Stomach (tissue), 4 donors: ENCODE measurements at regions not wholly inside any gene's neighbourhood (a gene's known extent, or its start where the extent isn't known, plus 50 kb on each side); places are given as distances from the start of the nearest gene placed in this dataset.

Experiments used
- POLR2AphosphoS5 ChIP-seq, 3 donors: sonication (generic); formaldehyde crosslinking; IDR thresholded peaks; one replicate each; pipeline ENCODE4 v1.6.1; 2016; ENCODE audit warnings: antibody characterized with exemption in 3 of 3
- TF ChIP-seq, protein P1 (sequence below), 7 experiments: fragments of 450-650 bp in 4 of 7; fragments of 200-600 bp in 3 of 7; sonication (generic) in 3 of 7; IDR thresholded peaks; one replicate each; pipeline ENCODE4 v1.5.1; 2016 to 2019; ENCODE audit warnings: antibody characterized with exemption in 7 of 7, control low read depth in 2 of 7, mild to moderate bottlenecking in 1 of 7

DNA sequence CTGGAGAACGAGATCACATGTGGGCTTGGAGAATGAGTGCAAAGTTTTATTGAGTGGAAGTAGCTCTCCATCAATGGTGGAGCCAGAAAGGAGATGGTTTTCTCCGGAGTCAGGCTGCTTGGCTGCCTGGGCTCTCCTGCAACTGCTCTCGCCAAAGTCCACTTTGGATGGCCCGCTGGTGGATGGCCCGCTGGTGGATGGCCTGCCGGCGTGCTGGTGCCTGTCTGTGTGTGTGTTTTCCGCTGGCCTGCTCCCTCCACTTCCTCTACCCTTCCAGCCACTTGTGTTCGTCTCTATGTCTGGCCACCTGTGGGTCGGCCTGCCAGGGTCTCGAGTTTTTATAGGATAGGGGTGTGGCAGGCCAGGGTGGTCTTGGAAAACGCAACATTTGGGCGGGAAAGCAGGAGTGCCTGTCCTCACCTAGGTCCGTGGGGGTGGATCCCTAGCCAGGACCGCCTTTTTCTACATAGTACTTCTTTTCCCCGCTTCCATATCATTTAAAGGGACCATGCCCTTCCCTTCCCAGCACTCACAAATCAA lies 1292.1 kb upstream of the PIK3C3 start:
- TF ChIP-seq, protein P1, sequence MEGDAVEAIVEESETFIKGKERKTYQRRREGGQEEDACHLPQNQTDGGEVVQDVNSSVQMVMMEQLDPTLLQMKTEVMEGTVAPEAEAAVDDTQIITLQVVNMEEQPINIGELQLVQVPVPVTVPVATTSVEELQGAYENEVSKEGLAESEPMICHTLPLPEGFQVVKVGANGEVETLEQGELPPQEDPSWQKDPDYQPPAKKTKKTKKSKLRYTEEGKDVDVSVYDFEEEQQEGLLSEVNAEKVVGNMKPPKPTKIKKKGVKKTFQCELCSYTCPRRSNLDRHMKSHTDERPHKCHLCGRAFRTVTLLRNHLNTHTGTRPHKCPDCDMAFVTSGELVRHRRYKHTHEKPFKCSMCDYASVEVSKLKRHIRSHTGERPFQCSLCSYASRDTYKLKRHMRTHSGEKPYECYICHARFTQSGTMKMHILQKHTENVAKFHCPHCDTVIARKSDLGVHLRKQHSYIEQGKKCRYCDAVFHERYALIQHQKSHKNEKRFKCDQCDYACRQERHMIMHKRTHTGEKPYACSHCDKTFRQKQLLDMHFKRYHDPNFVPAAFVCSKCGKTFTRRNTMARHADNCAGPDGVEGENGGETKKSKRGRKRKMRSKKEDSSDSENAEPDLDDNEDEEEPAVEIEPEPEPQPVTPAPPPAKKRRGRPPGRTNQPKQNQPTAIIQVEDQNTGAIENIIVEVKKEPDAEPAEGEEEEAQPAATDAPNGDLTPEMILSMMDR (IDR thresholded peaks at IDR 0.05) = no peak
- TF ChIP-seq POLR2AphosphoS5 (IDR thresholded peaks at IDR 0.05) = no peak
